ENCODE measurements at regions not wholly inside any gene's neighbourhood (a gene's known extent, or its start where the extent isn't known, plus 50 kb on each side); places are given as distances from the start of the nearest gene placed in this dataset.

GRCh38 chr11:33634291-33634834 is 66.3 kb downstream of the C11orf91 start:
- Histone ChIP-seq H3K27me3 (no peaks in the 10 kb centered on the region), H3K9me3 (no peaks in the 10 kb centered on the region), H3K4me3 (no peak overlapping the region), H3K4me1 (no peaks in the 10 kb centered on the region), H3K27ac (no peak overlapping the region), H3K36me3 (replicated peaks in 1 of 2; ENCODE audit: insufficient read depth in 1 of 2, low read depth in 2 of 2) (no peaks in the 10 kb centered on the region)
- WGBS, 2 donors = 78 to 85% methylated on average over 4 to 7 of the region's 7 CpGs
- no peak for ATAC-seq
- TF ChIP-seq CTCF (IDR thresholded peaks at IDR 0.05) (no peak), POLR2A (IDR thresholded peaks at IDR 0.05) (no peak)
- intact Hi-C loops (cut with DNase I) = no loop called here
- no peak for DNase-seq

- DNase-seq (no peak), ATAC-seq (no peak)
- Histone ChIP-seq H3K9me3 (no peaks in the 10 kb centered on the region), H3K27me3 (no peaks in the 10 kb centered on the region), H3K27ac (no peak overlapping the region), H3K4me3 (no peak overlapping the region), H3K36me3 (replicated peaks in 1 of 2; ENCODE audit: insufficient read depth in 1 of 2, low read depth in 2 of 2) (no peaks in the 10 kb centered on the region), H3K4me1 (no peaks in the 10 kb centered on the region)
- no peak for TF ChIP-seq POLR2A (IDR thresholded peaks at IDR 0.05)
- TF ChIP-seq CTCF (IDR thresholded peaks at IDR 0.05) = no peak
- WGBS, 2 donors = 73 to 77% methylated on average over 15 of the region's 15 CpGs
- intact Hi-C loops (cut with DNase I) = no loop called here
Measured at GRCh38 chr11:33633251-33634003, 67.2 kb downstream of the C11orf91 start.

GRCh38 chr11:33631749-33632091 is 68.9 kb downstream of the C11orf91 start:
- whole genome bisulfite sequencing, 2 donors = 66 to 74% methylated on average over 5 of the region's 5 CpGs

GRCh38 chr11:33630936-33631748 is 69.5 kb downstream of the C11orf91 start:
- WGBS, 2 donors = 74 to 82% methylated on average over 12 of the region's 12 CpGs
- Histone ChIP-seq H3K4me3 (no peak overlapping the region), H3K27me3 (no peaks in the 10 kb centered on the region), H3K9me3 (no peaks in the 10 kb centered on the region), H3K36me3 (replicated peaks in 1 of 2; ENCODE audit: insufficient read depth in 1 of 2, low read depth in 2 of 2) (no peaks in the 10 kb centered on the region), H3K27ac (no peak overlapping the region), H3K4me1 (no peaks in the 10 kb centered on the region)
- intact Hi-C loops (cut with DNase I) = no loop called here
- ATAC-seq (no peak), DNase-seq (no peak)
- TF ChIP-seq CTCF (IDR thresholded peaks at IDR 0.05) = no peak
- TF ChIP-seq POLR2A (IDR thresholded peaks at IDR 0.05) = no peak

More at GRCh38 chr11:33631749-33632091, 68.9 kb downstream of the C11orf91 start:
- H3K27me3 ChIP-seq = no peaks in the 10 kb centered on the region
- no peaks in the 10 kb centered on the region for H3K4me1 ChIP-seq
- no peak for ATAC-seq
- no peaks in the 10 kb centered on the region for H3K36me3 ChIP-seq (replicated peaks in 1 of 2; ENCODE audit: insufficient read depth in 1 of 2, low read depth in 2 of 2)
- no peaks in the 10 kb centered on the region for H3K9me3 ChIP-seq
- TF ChIP-seq POLR2A (IDR thresholded peaks at IDR 0.05) = no peak
- no peak for TF ChIP-seq CTCF (IDR thresholded peaks at IDR 0.05)
- intact Hi-C loops (cut with DNase I) = no loop called here
- no peak overlapping the region for H3K4me3 ChIP-seq
- no peak for DNase-seq
- no peak overlapping the region for H3K27ac ChIP-seq

All from body of pancreas (tissue), 4 donors.